Vagina (tissue), 2 donors: ENCODE measurements at regions not wholly inside any gene's neighbourhood (a gene's known extent, or its start where the extent isn't known, plus 50 kb on each side); places are given as distances from the start of the nearest gene placed in this dataset.

ENCODE experiments used
- CTCF ChIP-seq, 3 experiments: fragments of 450-650 bp in 2 of 3; fragments of 200-600 bp in 1 of 3; sonication (generic) in 1 of 3; IDR thresholded peaks; one replicate each; pipeline ENCODE4 v1.5.1; 2017 to 2019; ENCODE audit warnings: antibody characterized with exemption in 3 of 3, mild to moderate bottlenecking in 2 of 3, moderate library complexity in 2 of 3
- POLR2AphosphoS5 ChIP-seq, 2 donors: sonication (generic); formaldehyde crosslinking; IDR thresholded peaks; one replicate each; pipeline ENCODE4 v1.9.0; 2017; ENCODE audit warnings: antibody characterized with exemption in 2 of 2, mild to moderate bottlenecking in 2 of 2, low read depth in 1 of 2; ENCODE audit not compliant: insufficient read depth in 1 of 2

DNA sequence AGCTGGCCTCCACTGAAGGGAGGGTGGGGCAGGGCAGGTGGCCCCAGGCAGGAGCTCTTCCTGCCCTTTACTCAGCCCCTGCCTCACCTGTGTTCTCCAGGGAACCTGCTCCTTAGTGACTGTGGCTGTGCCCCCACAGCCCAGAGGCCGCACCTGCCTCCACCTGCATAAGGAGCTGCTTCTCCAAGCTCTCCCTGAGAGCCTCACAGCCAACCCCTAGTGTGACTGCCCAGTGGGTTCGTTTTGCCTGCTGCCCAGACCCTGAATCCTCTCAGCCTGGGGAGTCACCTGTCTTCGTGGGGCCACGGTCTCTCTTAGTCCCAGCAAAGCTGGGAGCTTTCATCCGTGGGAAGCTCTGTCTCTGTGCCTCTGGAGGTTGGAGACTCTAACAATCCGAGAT lies 94.4 kb downstream of the GLRX3 start:
- TF ChIP-seq CTCF (IDR thresholded peaks at IDR 0.05) (no peak), POLR2AphosphoS5 (IDR thresholded peaks at IDR 0.05; ENCODE audit: insufficient read depth in 1 of 2, low read depth in 1 of 2) (no peak)
